GM12891 (cell line): ENCODE measurements at regions not wholly inside any gene's neighbourhood (a gene's known extent, or its start where the extent isn't known, plus 50 kb on each side); places are given as distances from the start of the nearest gene placed in this dataset.

ENCODE experiments used
- DNase-seq: peaks from one replicate; pipeline ENCODE4 v3.0.0; 2011; ENCODE audit warnings: low spot score; ENCODE audit not compliant: insufficient read length
- FAIRE-seq: peaks from 2 replicates; lab custom pipeline; 2011; peaks lifted over from hg19 to GRCh38; lab: Jason Lieb, UNC
- PAX5 ChIP-seq: IDR thresholded peaks from 2 replicates; pipeline ENCODE4 v1.6.1; 2011; ENCODE audit warnings: low read length, moderate library complexity, mild to moderate bottlenecking; ENCODE audit not compliant: insufficient read depth, severe bottlenecking
- POLR2A ChIP-seq: IDR thresholded peaks from 2 replicates; pipeline ENCODE4 v1.6.1; 2011; ENCODE audit warnings: low read depth, low read length, control low read depth
- POLR2AphosphoS5 ChIP-seq: IDR thresholded peaks from 2 replicates; pipeline ENCODE4 v1.6.1; 2011; ENCODE audit warnings: low read depth, low read length, control low read depth
- POU2F2 ChIP-seq: IDR thresholded peaks from 2 replicates; pipeline ENCODE4 v1.6.1; 2011; ENCODE audit warnings: low read depth, mild to moderate bottlenecking, control low read depth, low read length, moderate library complexity
- SPI1 ChIP-seq: IDR thresholded peaks from 2 replicates; pipeline ENCODE4 v1.6.1; 2011; ENCODE audit warnings: low read depth, low read length, control low read depth
- TAF1 ChIP-seq: IDR thresholded peaks from 2 replicates; pipeline ENCODE4 v1.6.1; 2011; ENCODE audit warnings: low read depth, low read length, control low read depth

- no peak for TF ChIP-seq POU2F2
- TF ChIP-seq POLR2AphosphoS5 = no peak
- TF ChIP-seq TAF1 = no peak
- no peak for TF ChIP-seq PAX5
- no peak for TF ChIP-seq POLR2A
- TF ChIP-seq SPI1 = no peak
- DNase-seq (no peak), FAIRE-seq (no peak)
These were observed 212.5 kb upstream of the XYLT1 start for GRCh38 chr16:17683281-17683680.

DNA sequence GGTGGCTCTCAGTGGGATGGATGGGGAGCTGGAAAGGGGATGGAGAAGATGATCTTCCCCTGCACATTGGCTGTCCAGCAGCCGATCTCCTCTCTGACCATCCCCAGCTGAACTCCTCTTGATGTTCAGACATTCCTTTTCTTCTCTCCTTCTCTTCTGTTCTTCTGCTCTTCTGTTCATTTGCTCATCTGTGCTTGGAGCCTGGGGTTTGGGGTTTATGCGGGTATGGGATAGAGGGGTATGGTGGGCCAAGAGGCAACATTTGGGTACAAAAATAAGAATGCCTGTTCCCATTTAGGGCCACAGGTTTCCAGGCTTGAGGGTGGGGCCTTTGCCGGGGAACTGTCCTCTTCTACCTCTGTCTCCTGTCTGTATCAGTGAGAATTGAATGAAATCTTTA, 205.4 kb upstream of the XYLT1 start:
- no peak for DNase-seq
- FAIRE-seq = no peak
- no peak for TF ChIP-seq POLR2AphosphoS5
- TF ChIP-seq TAF1 = no peak
- TF ChIP-seq SPI1 = no peak
- no peak for TF ChIP-seq PAX5
- TF ChIP-seq POLR2A = no peak

- FAIRE-seq (no peak), DNase-seq (no peak)
- TF ChIP-seq POLR2AphosphoS5 = no peak
- TF ChIP-seq TAF1 = no peak
- no peak for TF ChIP-seq POLR2A
- TF ChIP-seq SPI1 = no peak
- no peak for TF ChIP-seq PAX5
- TF ChIP-seq POU2F2 = no peak
These were observed 197.6 kb upstream of the XYLT1 start for GRCh38 chr16:17668386-17668785.

GRCh38 chr16:17666293-17666692, 195.5 kb upstream of the XYLT1 start:
- DNase-seq (no peak), FAIRE-seq (no peak)
- TF ChIP-seq POLR2A (no peak), SPI1 (no peak), POU2F2 (no peak), TAF1 (no peak), POLR2AphosphoS5 (no peak), PAX5 (no peak)

DNA sequence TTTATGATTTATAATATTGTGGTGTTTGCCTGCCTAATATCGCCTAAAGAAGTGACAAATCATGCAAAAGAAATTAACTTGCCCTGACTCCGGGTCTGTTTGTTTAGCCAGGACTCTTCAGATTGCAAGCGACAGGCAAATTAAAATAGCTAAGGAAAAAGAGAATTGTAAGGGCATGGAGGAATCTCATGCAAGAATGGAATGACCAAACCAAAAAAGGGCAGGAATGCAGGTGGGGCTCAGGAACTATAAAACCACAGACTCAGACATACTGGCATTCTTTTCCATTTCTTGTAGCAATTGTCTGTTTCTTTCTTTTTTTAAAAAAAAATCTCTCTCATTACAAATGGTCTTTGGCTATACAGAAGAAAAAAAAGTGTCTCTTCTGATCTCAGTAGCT, 188.1 kb upstream of the XYLT1 start:
- FAIRE-seq = no peak
- no peak for TF ChIP-seq POLR2AphosphoS5
- no peak for TF ChIP-seq PAX5
- no peak for TF ChIP-seq POLR2A
- no peak for TF ChIP-seq SPI1
- TF ChIP-seq POU2F2 = no peak
- no peak for TF ChIP-seq TAF1
- DNase-seq = no peak

- no peak for DNase-seq
- no peak for TF ChIP-seq POLR2A
- FAIRE-seq = no peak
These were observed 186.3 kb upstream of the XYLT1 start for GRCh38 chr16:17657045-17657444.

DNA sequence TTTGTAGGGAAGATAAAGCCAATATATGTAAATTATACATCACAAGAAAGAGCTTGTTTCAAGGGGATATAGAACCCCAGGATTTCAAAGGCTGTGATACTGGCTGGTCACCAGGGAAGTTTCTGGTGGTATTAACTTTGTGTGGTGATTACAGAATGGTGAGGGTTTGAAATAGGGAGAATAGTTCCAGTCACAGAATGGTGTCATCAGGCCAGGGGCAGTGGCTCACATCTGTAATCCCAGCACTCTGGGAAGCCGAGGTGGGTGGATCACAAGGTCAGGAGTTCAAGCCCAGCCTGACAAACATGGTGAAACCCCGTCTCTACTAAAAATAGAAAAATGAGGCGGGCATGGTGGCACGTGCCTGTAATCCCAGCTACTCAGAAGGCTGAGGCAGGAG, 183.8 kb upstream of the XYLT1 start:
- no peak for TF ChIP-seq POU2F2
- TF ChIP-seq POLR2A = no peak
- TF ChIP-seq PAX5 = no peak
- no peak for TF ChIP-seq POLR2AphosphoS5
- FAIRE-seq (no peak), DNase-seq (no peak)

DNA sequence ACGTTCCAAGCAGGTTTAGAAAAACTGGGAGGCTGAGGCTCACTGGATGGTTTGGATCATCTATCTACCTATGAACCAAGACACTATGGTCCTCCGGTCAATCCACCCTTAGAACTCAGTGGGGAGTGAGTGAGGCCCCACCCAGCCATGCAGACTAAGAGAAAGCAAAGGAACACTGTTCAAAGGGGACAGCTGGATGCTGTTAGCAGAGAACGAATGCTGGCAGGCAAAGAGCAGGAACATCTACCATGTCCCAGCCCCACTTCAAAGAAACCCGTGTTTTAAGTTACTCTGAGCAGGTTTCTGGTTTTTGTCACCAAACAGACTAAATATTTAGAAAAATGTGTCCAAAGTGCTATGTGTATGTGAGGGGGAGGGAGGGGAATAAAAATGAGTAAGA, 183.4 kb upstream of the XYLT1 start:
- TF ChIP-seq PAX5 = no peak
- no peak for TF ChIP-seq SPI1
- TF ChIP-seq TAF1 = no peak
- no peak for TF ChIP-seq POLR2AphosphoS5
- TF ChIP-seq POU2F2 = no peak
- DNase-seq = no peak
- no peak for FAIRE-seq

DNA sequence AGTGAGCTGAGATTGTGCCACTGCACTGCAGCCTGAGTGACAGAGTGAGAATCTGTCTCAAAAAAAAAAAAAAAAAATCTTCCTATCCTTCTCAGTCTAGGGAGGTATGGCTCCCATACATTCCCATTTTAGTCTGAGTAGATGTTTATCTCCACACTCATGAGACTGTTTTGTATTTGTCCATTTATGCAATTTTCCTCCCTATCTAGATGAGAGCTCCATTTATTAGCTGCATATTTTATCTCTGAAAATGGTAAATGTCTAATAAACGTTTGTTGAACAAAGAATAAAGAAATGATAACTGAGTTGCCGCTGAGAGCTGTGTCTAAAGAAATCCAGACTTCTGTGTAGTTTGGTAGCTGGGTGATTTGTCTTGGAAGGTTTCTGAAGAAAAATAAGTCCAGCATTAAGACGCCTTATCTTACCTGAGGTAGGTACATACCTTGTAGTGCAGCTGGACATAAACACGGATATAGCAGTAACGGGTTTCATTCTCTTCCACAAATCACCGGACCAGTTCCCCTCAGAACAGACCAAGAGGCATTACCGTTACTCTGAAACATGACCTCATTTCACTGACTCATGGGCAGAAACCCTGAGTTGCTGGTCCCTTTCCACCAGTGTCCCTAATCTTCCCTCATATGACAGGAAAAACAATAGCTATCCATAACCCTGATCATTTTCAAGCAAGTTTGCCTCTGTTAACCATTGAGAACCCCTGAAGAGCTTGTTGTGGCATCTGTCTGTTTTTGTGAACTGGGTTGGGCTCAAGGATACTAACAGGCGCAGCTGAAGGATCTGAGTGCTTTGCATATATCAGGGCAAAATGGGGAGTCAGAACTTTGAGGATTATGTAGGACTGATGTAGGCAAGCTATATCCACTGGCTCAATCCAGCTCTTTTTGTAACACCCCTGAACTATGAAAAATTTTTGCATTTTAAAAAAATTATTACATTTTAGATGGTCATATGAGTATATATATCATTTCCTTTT, 177.4 kb upstream of the XYLT1 start:
- FAIRE-seq = no peak
- TF ChIP-seq SPI1 = no peak
- DNase-seq = no peak

GRCh38 chr16:17643935-17644334, 173.2 kb upstream of the XYLT1 start:
- TF ChIP-seq SPI1 = no peak
- no peak for TF ChIP-seq TAF1
- no peak for TF ChIP-seq PAX5
- FAIRE-seq (no peak), DNase-seq (no peak)

DNA sequence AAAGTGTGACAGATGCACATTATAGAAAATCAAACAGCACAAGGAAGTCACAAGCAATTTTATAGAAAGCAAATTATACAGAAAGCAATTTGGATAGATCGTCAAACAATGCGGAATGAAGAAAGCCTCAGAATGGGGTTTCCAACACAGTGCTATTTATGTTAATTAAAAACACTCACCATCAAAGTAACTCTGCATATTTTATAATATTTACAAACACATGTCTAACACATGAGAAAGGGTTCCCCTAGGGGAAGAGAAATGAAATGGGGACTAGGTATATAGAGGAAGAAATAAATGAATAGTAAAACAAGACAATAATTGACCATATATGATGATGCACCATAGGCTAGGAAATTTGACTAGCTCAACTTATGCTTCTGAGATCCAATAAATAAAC, 171.2 kb upstream of the XYLT1 start:
- DNase-seq (no peak), FAIRE-seq (no peak)
- TF ChIP-seq POU2F2 (no peak), POLR2A (no peak), PAX5 (no peak), POLR2AphosphoS5 (no peak), SPI1 (no peak), TAF1 (no peak)
